Hepatic stellate cell (primary cell): ENCODE measurements at regions not wholly inside any gene's neighbourhood (a gene's known extent, or its start where the extent isn't known, plus 50 kb on each side); places are given as distances from the start of the nearest gene placed in this dataset.
"Not testable (repeated sequence)": the region's sequence is repeated elsewhere in the genome, so short reads cannot be mapped to it uniquely, and the experiment has no call there.

Source experiments
- DNase-seq: peaks from one replicate; pipeline ENCODE4 v3.0.0; 2011; ENCODE audit warnings: low spot score

GRCh38 chr19:30103981-30104380 lies 161.9 kb downstream of the URI1 start:
- no peak for DNase-seq

GRCh38 chr19:30105316-30105715 lies 163.3 kb downstream of the URI1 start:
- DNase-seq: no peak

- DNase-seq: no peak
Observed at GRCh38 chr19:30105727-30106126, 163.7 kb downstream of the URI1 start.

GRCh38 chr19:30106417-30107095 lies 164.5 kb downstream of the URI1 start:
- no peak for DNase-seq

- DNase-seq: no peak
Observed at GRCh38 chr19:30107251-30107650, 165.2 kb downstream of the URI1 start.

- DNase-seq: no peak
Observed at GRCh38 chr19:30109565-30109964, 167.5 kb downstream of the URI1 start.

- DNase-seq: no peak
Observed at GRCh38 chr19:30111021-30111855, 169.2 kb downstream of the URI1 start.

GRCh38 chr19:30112171-30112570 lies 170.1 kb downstream of the URI1 start:
- DNase-seq: no peak

GRCh38 chr19:30112666-30113065 lies 170.6 kb downstream of the URI1 start:
- no peak for DNase-seq

GRCh38 chr19:30113186-30113585 lies 171.1 kb downstream of the URI1 start:
- no peak for DNase-seq

GRCh38 chr19:30114095-30114494 lies 172.1 kb downstream of the URI1 start:
- DNase-seq: not testable (repeated sequence)

GRCh38 chr19:30115947-30116346 lies 173.9 kb downstream of the URI1 start:
- no peak for DNase-seq

GRCh38 chr19:30116530-30116929 lies 174.5 kb downstream of the URI1 start:
- DNase-seq: no peak

- DNase-seq: no peak
Observed at GRCh38 chr19:30116984-30117555, 175.0 kb downstream of the URI1 start.

- no peak for DNase-seq
Observed at GRCh38 chr19:30117636-30118145, 175.7 kb downstream of the URI1 start.

- DNase-seq: no peak
Observed at GRCh38 chr19:30118221-30118620, 176.2 kb downstream of the URI1 start.

- no peak for DNase-seq
Observed at GRCh38 chr19:30118760-30119159, 176.7 kb downstream of the URI1 start.

- DNase-seq: no peak
Observed at GRCh38 chr19:30119180-30119908, 177.3 kb downstream of the URI1 start.

- no peak for DNase-seq
Observed at GRCh38 chr19:30120860-30121484, 178.9 kb downstream of the URI1 start.

GRCh38 chr19:30122431-30122830 lies 180.4 kb downstream of the URI1 start:
- no peak for DNase-seq

- DNase-seq: no peak
Observed at GRCh38 chr19:30123119-30123518, 181.1 kb downstream of the URI1 start.

GRCh38 chr19:30123611-30124010 lies 181.6 kb downstream of the URI1 start:
- no peak for DNase-seq
